SIG-M5 treated with dmso at 0.1 percent for 504 hours (cell line): ENCODE measurements at regions not wholly inside any gene's neighbourhood (a gene's known extent, or its start where the extent isn't known, plus 50 kb on each side); places are given as distances from the start of the nearest gene placed in this dataset.

Experiments
- DNase-seq: peaks from one replicate; lab custom pipeline; 2025; ENCODE audit not compliant: unreplicated experiment; lab: John Stamatoyannopoulos, UW

DNA sequence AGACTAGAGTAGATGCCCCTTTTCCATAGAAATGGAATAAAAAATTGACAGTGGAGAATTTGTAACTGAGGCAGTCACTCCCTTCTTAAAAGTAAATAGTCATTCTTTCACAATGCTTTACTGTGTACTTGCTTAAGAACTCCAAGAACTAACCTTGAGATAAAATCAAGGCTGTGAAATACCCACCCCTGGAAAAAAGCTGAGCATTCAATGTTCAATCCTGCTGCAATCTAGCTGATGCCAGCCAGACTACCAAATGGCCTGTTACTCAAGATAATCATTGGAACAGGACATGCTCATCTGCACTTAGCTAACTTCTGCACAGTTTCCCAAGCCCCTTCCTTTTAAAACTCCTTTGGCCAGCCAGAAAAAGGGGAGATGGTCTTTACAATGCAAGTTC is 367.4 kb upstream of the GULP1 start:
- DNase-seq, result no peak

DNA sequence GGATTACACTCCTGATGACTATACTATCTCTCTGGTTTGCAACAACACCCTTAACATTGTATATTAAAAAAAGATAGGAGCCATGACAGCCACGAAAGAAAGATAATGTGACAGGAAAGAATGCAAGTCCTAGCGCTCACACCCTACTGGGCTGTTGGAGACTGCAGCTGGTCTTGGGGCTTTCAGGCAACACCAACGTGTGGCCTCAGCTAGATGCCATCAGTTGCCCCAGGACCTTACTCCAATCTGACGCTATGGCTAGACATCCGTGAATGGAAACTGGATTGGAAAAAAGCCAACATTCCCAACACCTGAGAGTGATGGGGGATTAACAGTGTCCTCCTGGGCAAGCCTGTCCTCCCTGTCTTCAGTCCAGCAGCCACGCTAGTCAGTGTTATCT is 357.4 kb upstream of the GULP1 start:
- no peak for DNase-seq

GRCh38 chr2:187934692-187935091 is 357.0 kb upstream of the GULP1 start:
- no peak for DNase-seq

GRCh38 chr2:187935126-187935525 is 356.5 kb upstream of the GULP1 start:
- no peak for DNase-seq

DNA sequence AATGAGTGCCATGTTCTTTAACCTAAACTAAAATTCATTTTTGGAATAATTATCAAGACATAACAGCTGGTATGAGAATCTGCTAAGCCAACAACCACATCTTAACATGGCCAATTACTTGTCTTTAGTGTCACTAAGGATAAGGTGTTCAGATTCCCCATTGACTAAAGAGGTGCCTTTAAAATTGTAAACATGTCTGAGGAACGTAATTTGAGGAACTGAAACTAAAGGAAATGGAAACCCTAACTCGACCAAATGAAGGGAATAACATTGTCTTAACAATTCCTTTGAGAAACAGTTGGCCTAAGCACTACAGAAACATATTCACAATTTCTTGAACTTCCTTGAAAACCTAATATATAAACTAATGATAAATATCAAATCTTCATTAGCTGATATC is 355.4 kb upstream of the GULP1 start:
- DNase-seq, result peak; percentile 13

- no peak for DNase-seq
These were observed 352.5 kb upstream of the GULP1 start for GRCh38 chr2:187939180-187939579.

- no peak for DNase-seq
These were observed 348.8 kb upstream of the GULP1 start for GRCh38 chr2:187942876-187943275.

- DNase-seq, result no peak
These were observed 347.8 kb upstream of the GULP1 start for GRCh38 chr2:187943772-187944369.

- no peak for DNase-seq
These were observed 341.8 kb upstream of the GULP1 start for GRCh38 chr2:187949859-187950258.

DNA sequence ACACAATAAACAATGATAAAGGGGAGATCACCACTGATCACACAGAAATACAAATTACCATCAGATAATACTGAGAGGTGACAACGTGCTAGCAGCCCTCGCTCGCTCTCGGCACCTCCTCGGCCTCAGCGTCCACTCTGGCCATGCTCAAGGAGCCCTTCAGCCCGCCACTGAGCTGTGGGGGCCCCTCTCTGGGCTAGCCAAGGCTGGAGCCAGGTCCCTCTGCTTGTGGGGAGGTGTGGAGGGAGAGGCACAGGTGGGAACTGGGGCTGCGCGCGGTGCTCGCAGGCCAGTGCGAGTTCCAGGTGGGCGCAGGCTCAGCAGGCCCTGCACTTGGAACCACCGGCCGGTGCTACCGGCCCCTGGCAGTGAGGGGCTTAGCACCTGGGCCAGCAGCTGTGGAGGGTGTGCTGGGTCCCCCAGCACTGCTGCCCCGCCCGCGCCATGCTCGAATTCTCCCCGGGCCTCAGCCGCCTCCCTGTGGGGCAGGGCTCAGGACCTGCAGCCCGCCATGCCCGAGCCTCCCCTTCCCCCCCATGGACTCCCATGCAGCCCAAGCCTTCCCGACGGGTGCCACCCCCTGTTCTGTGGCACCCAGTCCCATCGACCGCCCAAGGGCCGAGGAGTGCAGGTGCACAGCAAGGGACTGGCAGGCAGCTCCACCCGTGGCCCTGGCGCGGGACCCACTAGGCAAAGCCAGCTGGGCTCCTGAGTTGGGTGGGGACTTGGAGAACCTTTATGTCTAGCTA is 340.0 kb upstream of the GULP1 start:
- DNase-seq, result no peak

DNA sequence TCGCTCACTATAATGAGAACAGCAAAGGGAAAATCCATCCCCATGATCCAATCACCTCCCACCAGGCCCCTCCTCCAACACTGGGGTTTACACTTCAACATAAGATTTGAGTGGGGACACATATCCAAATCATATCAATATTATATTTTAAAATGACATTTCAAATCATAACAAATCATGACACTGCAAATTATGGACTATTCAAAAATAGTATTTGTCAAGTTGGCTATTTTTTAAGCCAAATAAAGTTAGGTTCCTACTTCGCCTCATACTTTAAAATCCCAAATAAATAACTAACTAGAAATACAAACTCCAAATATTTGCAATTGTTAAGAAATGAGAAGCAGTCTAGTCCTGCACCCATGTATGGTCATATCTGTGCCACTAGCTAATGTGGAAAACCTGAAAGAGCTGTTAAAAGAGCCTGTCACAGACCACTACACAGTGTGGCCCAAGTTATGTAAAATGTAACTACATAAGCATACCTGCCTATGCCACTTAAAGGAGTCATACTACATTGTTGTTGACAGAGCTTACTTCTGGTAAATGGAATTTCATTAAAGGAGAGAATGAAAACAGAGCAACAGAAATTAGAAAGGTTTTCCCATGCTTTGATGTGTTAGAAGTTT is 334.7 kb upstream of the GULP1 start:
- no peak for DNase-seq

- peak; percentile 13 for DNase-seq
These were observed 331.9 kb upstream of the GULP1 start for GRCh38 chr2:187959821-187960220.

- no peak for DNase-seq
These were observed 329.1 kb upstream of the GULP1 start for GRCh38 chr2:187962538-187962937.

GRCh38 chr2:187964746-187965145 is 326.9 kb upstream of the GULP1 start:
- no peak for DNase-seq

GRCh38 chr2:187966924-187967323 is 324.8 kb upstream of the GULP1 start:
- DNase-seq, result no peak

DNA sequence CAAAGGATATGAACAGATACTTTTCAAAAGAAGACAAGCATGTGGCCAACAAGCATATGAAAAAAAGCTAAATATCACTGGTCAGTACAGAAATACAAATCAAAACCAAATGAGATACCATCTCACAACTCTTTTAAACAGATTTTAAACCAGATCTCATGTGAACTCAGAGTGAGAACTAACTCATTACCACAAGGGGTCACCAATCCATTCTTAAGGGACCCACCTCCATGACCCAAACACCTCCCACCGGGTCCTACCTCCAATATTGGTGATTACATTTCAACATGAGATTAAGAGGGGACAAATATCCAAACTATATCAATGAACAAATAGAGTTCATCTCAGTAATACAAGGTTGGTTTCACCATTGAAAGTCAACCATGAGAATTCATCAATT is 319.8 kb upstream of the GULP1 start:
- DNase-seq, result no peak

DNA sequence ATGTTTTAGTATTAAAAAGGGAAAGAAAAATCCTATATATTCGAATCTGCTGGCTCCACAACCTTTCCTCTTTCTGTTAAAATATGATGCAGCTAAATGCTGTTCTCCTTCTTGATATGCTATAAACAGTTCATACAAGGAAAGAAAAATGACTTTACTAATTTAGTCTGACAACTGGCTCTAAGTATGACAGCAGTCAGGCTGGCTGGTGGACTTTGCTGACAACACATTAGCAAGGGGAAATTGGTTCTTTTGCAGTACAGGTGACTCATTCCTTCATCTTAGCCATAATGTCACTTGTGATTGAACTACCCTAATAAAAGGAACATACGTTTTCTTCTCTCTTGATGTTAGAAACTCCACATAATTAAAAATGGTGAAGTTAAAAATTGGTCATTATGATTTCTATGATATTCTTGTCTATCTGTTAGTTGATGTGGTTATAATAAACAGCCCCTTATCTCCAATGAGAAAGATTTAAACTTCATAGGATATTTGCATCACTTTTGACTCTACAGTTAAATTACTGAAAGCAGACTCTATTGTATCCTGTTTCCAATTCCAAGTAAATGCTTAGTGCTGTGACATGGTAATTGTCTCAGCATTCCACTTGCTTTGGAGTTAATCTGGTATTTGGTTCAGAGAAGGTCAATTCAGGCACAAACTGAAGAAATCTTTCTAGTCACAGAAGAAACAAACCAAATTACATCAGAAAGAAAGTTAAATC is 315.3 kb upstream of the GULP1 start:
- DNase-seq, result no peak

DNA sequence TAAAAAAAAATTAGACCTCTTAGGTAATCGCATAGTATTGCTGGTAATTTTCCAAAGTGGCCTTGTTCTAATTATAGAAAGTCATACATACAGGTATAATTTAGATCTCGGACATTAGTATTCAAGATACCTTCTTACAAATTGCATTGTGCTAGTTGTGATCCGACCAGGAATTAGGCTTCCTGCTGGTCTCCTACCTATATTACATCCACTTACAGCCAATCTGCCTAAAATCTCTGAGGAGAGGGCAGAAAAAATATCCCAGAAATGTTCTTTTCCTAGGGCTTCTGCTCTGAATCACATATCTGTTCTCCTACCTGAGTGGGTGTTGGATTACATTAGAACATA is 314.7 kb upstream of the GULP1 start:
- DNase-seq, result no peak

- no peak for DNase-seq
These were observed 313.3 kb upstream of the GULP1 start for GRCh38 chr2:187978356-187978755.

DNA sequence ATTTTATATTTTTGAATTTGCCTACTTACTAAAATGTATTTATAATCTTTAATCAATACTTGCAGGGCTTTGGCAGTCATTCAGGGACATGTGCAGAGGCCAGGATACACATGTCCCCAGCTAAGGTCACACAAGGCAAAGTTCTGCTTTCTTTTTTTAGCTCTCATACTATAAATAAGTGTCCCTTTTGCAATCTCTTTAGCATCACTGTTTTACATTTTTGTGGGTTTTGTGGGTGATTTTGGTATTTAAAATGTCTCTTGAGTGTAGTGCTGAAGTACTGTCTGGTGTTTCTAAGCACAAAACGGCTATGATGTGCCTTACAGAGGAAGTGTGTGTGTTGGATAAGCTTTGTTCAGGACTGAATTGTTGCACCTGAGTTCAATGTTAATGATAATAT is 309.0 kb upstream of the GULP1 start:
- DNase-seq, result peak; percentile 84

DNA sequence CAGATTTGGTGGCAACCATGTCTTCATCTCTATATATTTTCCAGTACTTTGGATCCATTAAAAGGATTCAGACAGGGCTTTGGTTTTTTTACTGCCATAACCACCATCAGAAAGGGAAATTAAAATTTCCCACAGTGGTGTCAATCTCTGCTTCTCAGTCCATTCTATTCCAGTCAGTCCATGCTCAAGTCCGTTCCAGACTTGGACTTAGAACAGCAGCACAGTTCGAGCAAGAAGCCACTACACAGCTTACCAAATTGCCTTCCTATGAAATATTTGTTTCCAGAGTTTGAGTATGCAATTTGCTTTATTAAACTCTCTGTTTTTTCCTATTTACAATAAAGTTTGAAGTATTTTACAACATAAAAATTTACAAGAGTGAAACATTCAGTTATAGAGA is 306.5 kb upstream of the GULP1 start:
- no peak for DNase-seq

DNA sequence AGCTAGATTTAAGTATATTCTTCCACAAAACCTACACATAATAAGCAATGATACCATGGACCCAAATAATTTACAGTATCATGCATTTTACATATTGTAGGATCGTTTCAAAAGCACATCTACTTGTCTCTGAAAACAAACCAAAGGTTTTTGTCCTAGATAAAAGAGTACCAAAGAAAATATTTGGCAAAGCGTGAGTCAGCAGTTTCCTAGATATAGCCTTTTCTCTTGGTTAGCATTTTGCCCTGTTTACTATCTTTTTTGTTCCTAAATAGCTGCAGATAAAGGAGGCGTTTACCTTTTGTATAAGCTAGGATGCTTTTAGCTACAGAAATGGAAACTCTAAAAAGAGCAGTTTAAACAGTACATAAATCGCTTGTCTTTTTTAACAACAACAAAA is 305.8 kb upstream of the GULP1 start:
- DNase-seq, result no peak
